NK-92 treated with Interleukin-12 subunit alpha and Interleukin-12 subunit beta, amount 100 ng/mL, for 24 hours (cell line): ENCODE measurements at regions not wholly inside any gene's neighbourhood (a gene's known extent, or its start where the extent isn't known, plus 50 kb on each side); places are given as distances from the start of the nearest gene placed in this dataset.
"Not testable (repeated sequence)": the region's sequence is repeated elsewhere in the genome, so short reads cannot be mapped to it uniquely, and the experiment has no call there.

Experiments
- DNase-seq: peaks from one replicate; lab custom pipeline; 2025; lab: John Stamatoyannopoulos, UW

- no peak for DNase-seq
These were observed 756.5 kb upstream of the LRRTM1 start for GRCh38 chr2:81061016-81061415.

- no peak for DNase-seq
These were observed 746.1 kb upstream of the LRRTM1 start for GRCh38 chr2:81050580-81051095.

GRCh38 chr2:81043681-81044080 is 739.1 kb upstream of the LRRTM1 start:
- DNase-seq, result no peak

- DNase-seq, result no peak
These were observed 702.6 kb upstream of the LRRTM1 start for GRCh38 chr2:81007104-81007503.

- no peak for DNase-seq
These were observed 698.4 kb upstream of the LRRTM1 start for GRCh38 chr2:81002906-81003305.

- no peak for DNase-seq
These were observed 682.9 kb upstream of the LRRTM1 start for GRCh38 chr2:80987466-80987865.

GRCh38 chr2:80969900-80970299 is 665.3 kb upstream of the LRRTM1 start:
- no peak for DNase-seq

- DNase-seq, result no peak
These were observed 663.9 kb upstream of the LRRTM1 start for GRCh38 chr2:80968450-80968849.

GRCh38 chr2:80947601-80948130 is 643.1 kb upstream of the LRRTM1 start:
- DNase-seq, result no peak

GRCh38 chr2:80943487-80943886 is 638.9 kb upstream of the LRRTM1 start:
- DNase-seq, result no peak

- DNase-seq, result no peak
These were observed 638.2 kb upstream of the LRRTM1 start for GRCh38 chr2:80942766-80943165.

GRCh38 chr2:80938463-80938862 is 633.9 kb upstream of the LRRTM1 start:
- no peak for DNase-seq

- DNase-seq, result not testable (repeated sequence)
These were observed 627.3 kb upstream of the LRRTM1 start for GRCh38 chr2:80931820-80932219.

GRCh38 chr2:80930777-80931176 is 626.2 kb upstream of the LRRTM1 start:
- no peak for DNase-seq

- DNase-seq, result no peak
These were observed 621.6 kb upstream of the LRRTM1 start for GRCh38 chr2:80926168-80926567.

GRCh38 chr2:80896576-80896975 is 592.0 kb upstream of the LRRTM1 start:
- no peak for DNase-seq

- DNase-seq, result no peak
These were observed 589.9 kb upstream of the LRRTM1 start for GRCh38 chr2:80894486-80894885.

GRCh38 chr2:80893711-80894110 is 589.2 kb upstream of the LRRTM1 start:
- DNase-seq, result no peak

- DNase-seq, result no peak
These were observed 584.5 kb upstream of the LRRTM1 start for GRCh38 chr2:80889009-80889408.

GRCh38 chr2:80887841-80888378 is 583.4 kb upstream of the LRRTM1 start:
- DNase-seq, result no peak

- no peak for DNase-seq
These were observed 569.8 kb upstream of the LRRTM1 start for GRCh38 chr2:80874374-80874773.

GRCh38 chr2:80869858-80870438 is 565.4 kb upstream of the LRRTM1 start:
- DNase-seq, result no peak

- no peak for DNase-seq
These were observed 558.7 kb upstream of the LRRTM1 start for GRCh38 chr2:80863147-80863714.

GRCh38 chr2:80858965-80859364 is 554.4 kb upstream of the LRRTM1 start:
- no peak for DNase-seq
